Retina (tissue), 1 donor: ENCODE measurements at regions not wholly inside any gene's neighbourhood (a gene's known extent, or its start where the extent isn't known, plus 50 kb on each side); places are given as distances from the start of the nearest gene placed in this dataset.
A peak's percentile ranks its signal among the peaks of the same experiment; 100 is the strongest.

Experiments
- DNase-seq: peaks from one replicate; pipeline ENCODE4 v3.0.0-alpha.2; 2016

- DNase-seq, result no peak
Measured at GRCh38 chr16:9425236-9425635, 333.8 kb downstream of the HAPSTR1 start.

- no peak for DNase-seq
Measured at GRCh38 chr16:9428355-9429005, 337.0 kb downstream of the HAPSTR1 start.

- no peak for DNase-seq
Measured at GRCh38 chr16:9429646-9430330, 338.3 kb downstream of the HAPSTR1 start.

- no peak for DNase-seq
Measured at GRCh38 chr16:9434659-9435058, 343.2 kb downstream of the HAPSTR1 start.

- no peak for DNase-seq
Measured at GRCh38 chr16:9436175-9436574, 344.7 kb downstream of the HAPSTR1 start.

DNA sequence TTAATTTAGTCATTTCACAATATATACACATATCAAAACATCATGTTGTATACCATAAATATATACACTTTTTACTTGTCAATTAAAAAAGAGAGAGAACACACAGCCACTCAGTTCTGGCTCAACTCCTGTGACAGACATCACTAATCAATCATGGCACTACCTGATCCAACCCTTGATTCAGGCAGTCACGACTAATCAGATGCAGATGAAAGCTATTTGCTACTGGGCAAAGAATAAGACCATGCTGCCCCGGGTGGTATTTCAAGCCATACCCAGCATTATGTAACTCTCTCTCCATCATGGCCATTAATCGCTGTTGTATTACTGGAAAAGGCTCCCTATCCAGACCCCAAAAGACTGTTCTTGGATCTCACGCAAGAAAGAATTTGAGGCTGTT is 345.7 kb downstream of the HAPSTR1 start:
- DNase-seq, result no peak

GRCh38 chr16:9438991-9439390 is 347.5 kb downstream of the HAPSTR1 start:
- DNase-seq, result no peak

- DNase-seq, result peak; percentile 17
Measured at GRCh38 chr16:9441012-9441411, 349.6 kb downstream of the HAPSTR1 start.

DNA sequence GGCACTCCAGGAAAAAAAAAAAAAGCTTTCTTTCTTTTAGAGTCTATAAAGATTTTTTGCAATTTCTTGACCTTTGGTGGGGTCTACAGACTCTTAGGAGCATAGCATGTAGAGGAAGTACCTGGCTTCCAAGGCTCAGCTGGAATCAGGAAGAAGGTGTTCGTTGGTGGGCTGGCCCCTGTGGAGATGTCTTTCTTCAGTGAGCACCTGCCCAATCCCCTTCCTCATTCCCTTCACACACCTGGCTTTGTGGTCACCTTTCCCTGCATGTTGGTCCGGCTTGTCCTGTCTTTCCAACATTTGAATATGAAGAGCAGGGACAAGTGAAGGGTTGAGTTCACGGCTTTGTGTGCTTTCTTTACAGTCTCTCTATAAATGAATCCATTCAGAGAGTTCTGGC is 352.4 kb downstream of the HAPSTR1 start:
- DNase-seq, result no peak

GRCh38 chr16:9446471-9447194 is 355.2 kb downstream of the HAPSTR1 start:
- DNase-seq, result no peak

GRCh38 chr16:9447195-9447551 is 355.7 kb downstream of the HAPSTR1 start:
- no peak for DNase-seq

GRCh38 chr16:9447699-9448098 is 356.3 kb downstream of the HAPSTR1 start:
- no peak for DNase-seq

- no peak for DNase-seq
Measured at GRCh38 chr16:9449597-9449996, 358.2 kb downstream of the HAPSTR1 start.

DNA sequence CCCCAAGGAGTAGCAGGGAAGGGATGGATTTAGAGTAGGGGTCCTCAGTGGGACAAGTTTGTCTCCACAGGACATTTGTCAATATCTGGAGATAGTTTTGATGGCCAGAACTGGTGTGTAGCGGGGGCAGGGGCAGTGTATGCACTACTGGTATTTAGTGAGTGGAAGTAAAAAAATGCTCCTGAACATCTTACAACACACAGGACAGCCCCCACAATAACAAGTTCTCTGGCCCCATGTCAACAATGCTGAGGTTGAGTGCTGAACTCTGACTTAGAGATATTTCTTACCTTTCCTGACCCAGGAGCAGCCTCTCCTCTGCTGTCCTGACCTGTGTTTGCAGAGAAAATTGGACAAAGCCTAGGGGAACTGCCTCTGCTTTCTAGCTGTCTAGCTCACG is 365.8 kb downstream of the HAPSTR1 start:
- no peak for DNase-seq

DNA sequence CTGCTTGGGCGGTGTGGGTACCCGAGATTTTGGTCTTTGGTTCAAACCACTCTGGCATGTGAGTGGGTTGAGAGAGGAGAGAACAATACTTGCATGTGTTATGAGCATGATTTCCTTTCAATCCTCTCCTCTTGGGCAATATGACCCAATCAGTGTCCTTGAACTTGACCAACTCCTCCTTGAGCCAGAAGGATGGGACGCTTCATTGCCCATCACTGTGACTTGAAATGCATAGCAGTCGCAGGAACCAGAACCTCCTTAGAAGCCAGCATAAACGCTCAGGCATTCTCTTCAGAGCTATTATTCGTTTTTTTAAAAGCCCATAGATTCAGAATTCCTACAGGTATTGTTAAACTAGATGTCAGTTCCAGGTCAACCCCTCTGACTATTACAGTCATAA is 367.4 kb downstream of the HAPSTR1 start:
- DNase-seq, result no peak

DNA sequence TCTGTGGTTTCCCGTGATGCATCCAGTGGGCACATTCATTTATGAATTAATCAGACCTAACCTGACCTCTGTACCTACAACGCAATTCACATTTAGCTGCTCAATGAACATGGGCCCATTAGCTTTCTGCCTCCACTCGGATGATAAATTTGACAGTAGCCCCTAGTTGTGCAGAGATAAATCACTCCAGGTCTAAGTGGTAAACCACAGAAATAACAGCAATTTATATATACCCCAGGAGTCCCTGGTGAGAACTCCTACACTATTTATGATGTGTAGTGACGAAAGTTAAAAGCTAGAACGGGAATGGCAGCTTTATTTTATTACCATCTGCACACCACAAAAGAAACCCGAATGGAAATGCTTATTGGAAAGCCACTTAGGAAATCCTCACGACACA is 371.5 kb downstream of the HAPSTR1 start:
- no peak for DNase-seq

GRCh38 chr16:9463461-9463860 is 372.0 kb downstream of the HAPSTR1 start:
- no peak for DNase-seq

DNA sequence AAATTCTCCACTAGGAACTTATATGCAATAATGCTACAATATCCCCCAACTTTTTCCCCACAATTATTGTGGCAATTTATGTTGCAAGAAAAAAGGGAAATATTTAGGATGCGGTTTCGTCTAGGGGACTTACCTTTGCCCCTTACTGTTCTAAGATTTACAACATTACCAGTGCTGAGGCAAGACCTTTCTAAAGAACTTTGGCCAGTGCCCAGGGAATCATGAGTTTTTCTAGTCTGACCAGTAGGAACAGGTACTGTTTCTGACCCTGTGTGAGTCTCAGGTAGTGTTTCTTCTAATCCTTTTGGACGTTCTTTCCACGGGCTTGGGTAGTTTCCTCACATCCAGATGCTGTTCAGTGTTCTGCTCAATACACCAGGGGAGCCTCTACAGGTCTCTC is 373.7 kb downstream of the HAPSTR1 start:
- DNase-seq, result no peak

GRCh38 chr16:9469512-9469911 is 378.1 kb downstream of the HAPSTR1 start:
- DNase-seq, result no peak

DNA sequence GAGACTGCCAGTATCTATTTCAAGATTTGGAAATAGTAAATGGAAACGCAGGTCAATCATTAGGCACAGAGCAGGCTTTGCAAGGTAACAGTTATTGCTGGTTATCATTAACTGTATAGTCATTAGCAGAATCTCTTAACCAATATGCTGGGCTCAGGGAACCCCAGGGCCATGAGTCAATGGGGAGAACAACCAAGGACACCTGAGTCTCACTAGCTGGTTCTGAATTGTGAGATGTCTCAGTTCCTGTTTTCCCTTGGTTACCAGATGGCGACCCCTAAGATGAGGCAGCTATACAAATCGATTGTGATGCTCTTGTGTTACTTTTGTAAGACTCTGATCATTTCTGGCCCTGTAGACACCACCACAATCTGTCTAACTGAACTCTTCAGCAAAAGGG is 385.3 kb downstream of the HAPSTR1 start:
- DNase-seq, result no peak

DNA sequence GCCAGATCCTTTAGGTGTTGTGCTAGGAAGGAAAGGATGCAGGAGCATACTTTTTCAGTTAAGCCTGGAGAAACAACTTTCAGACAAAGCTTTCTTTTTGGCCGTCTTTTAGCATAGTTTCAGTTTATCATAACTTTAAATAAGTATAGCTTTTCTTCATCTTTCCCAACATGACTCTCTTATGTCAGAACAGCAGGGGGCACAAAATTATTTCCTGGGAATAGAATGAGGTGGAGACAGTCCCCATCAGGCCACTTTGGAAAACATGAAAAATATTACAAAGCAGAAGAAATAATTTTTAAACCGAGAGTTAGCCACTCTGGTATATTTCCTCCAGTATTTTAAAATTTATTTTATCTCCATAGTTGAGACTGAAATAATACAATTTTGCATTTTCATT is 387.6 kb downstream of the HAPSTR1 start:
- no peak for DNase-seq

DNA sequence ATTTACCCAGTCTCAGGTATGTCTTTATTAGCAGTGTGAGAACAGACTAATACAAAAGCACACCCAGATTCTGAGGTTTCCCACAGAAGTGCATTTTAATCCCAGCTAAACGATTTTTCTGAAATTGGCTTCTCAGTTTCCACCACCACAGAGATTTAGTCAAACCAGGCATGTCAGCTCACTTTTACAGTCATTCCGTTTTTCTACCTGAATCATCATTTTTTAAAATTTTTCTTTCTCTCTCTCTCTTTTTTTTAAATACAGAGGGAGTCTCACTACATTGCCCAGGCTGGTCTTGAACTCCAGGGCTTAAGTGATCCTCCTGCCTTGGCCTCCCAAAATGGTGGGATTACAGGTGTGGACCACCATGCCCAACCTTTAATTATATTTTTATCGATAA is 389.1 kb downstream of the HAPSTR1 start:
- DNase-seq, result no peak

- peak; percentile 28 for DNase-seq
Measured at GRCh38 chr16:9481747-9482730, 390.6 kb downstream of the HAPSTR1 start.
